Upper lobe of left lung (tissue), 4 donors: ENCODE measurements at regions not wholly inside any gene's neighbourhood (a gene's known extent, or its start where the extent isn't known, plus 50 kb on each side); places are given as distances from the start of the nearest gene placed in this dataset.

Experiments used
- CTCF ChIP-seq, 6 experiments: fragments of 450-650 bp in 4 of 6; fragments of 200-600 bp in 2 of 6; sonication (generic) in 2 of 6; IDR thresholded peaks; one replicate each; pipeline ENCODE4 v1.5.1; 2016 to 2019; ENCODE audit warnings: antibody characterized with exemption in 6 of 6
- EP300 ChIP-seq, 4 donors: sonication (generic); formaldehyde crosslinking; IDR thresholded peaks; one replicate each; pipeline ENCODE4 v1.5.1; 2017; ENCODE audit warnings: antibody characterized with exemption in 4 of 4, control low read depth in 2 of 4

GRCh38 chr6:132062626-132063025, 111.5 kb upstream of the CCN2 start:
- TF ChIP-seq EP300 (IDR thresholded peaks at IDR 0.05), result no peak
- no peak for TF ChIP-seq CTCF (IDR thresholded peaks at IDR 0.05)
